Mucosa of gallbladder (tissue), 1 donor: ENCODE measurements at regions not wholly inside any gene's neighbourhood (a gene's known extent, or its start where the extent isn't known, plus 50 kb on each side); places are given as distances from the start of the nearest gene placed in this dataset.

Experiments used
- DNase-seq: peaks from one replicate; pipeline ENCODE4 v3.0.0-alpha.2; 2020; ENCODE audit warnings: low spot score
- donor health status: DM: no; HTN: no; CAD: no.

GRCh38 chr14:101133068-101133467, 229.5 kb upstream of the RTL1 start:
- DNase-seq = no peak

GRCh38 chr14:101134161-101134631, 230.7 kb upstream of the RTL1 start:
- peak; percentile 9 for DNase-seq

GRCh38 chr14:101134851-101135433, 231.4 kb upstream of the RTL1 start:
- DNase-seq = no peak

GRCh38 chr14:101135796-101136742, 232.5 kb upstream of the RTL1 start:
- no peak for DNase-seq

- DNase-seq = no peak
These were observed 233.7 kb upstream of the RTL1 start for GRCh38 chr14:101137234-101137633.

- DNase-seq = no peak
These were observed 244.3 kb upstream of the RTL1 start for GRCh38 chr14:101147848-101148247.

GRCh38 chr14:101150039-101150610, 246.6 kb upstream of the RTL1 start:
- DNase-seq = no peak

GRCh38 chr14:101151226-101151926, 247.9 kb upstream of the RTL1 start:
- DNase-seq = no peak

- no peak for DNase-seq
These were observed 248.4 kb upstream of the RTL1 start for GRCh38 chr14:101151927-101152305.

- DNase-seq = no peak
These were observed 249.3 kb upstream of the RTL1 start for GRCh38 chr14:101152855-101153254.

- no peak for DNase-seq
These were observed 250.2 kb upstream of the RTL1 start for GRCh38 chr14:101153691-101154090.

GRCh38 chr14:101155575-101155974, 252.1 kb upstream of the RTL1 start:
- DNase-seq = no peak

GRCh38 chr14:101167428-101167827, 263.9 kb upstream of the RTL1 start:
- DNase-seq = no peak

- no peak for DNase-seq
These were observed 265.7 kb upstream of the RTL1 start for GRCh38 chr14:101169267-101169666.

GRCh38 chr14:101171650-101172049, 268.1 kb upstream of the RTL1 start:
- no peak for DNase-seq

- no peak for DNase-seq
These were observed 270.4 kb upstream of the RTL1 start for GRCh38 chr14:101173698-101174521.

- no peak for DNase-seq
These were observed 271.0 kb upstream of the RTL1 start for GRCh38 chr14:101174522-101174838.

GRCh38 chr14:101174980-101175606, 271.6 kb upstream of the RTL1 start:
- DNase-seq = no peak

- no peak for DNase-seq
These were observed 272.4 kb upstream of the RTL1 start for GRCh38 chr14:101175731-101176534.
